Glutamatergic neuron (in vitro differentiated cells): ENCODE measurements at regions not wholly inside any gene's neighbourhood (a gene's known extent, or its start where the extent isn't known, plus 50 kb on each side); places are given as distances from the start of the nearest gene placed in this dataset.

ENCODE experiments used
- DNase-seq: peaks from one replicate; pipeline ENCODE4 v3.0.0; 2022
- H3K27ac Mint-ChIP-seq: one replicate; pipeline ENCODE4 v1.8.0; 2020; ENCODE audit warnings: mild to moderate bottlenecking, mixed read lengths, inconsistent platforms; ENCODE audit not compliant: unreplicated experiment
- H3K27me3 Mint-ChIP-seq: one replicate; pipeline ENCODE4 v1.8.0; 2020; ENCODE audit warnings: mild to moderate bottlenecking, moderate library complexity, mixed read lengths, inconsistent platforms; ENCODE audit not compliant: unreplicated experiment
- H3K36me3 Mint-ChIP-seq: one replicate; pipeline ENCODE4 v1.8.0; 2020; ENCODE audit warnings: mild to moderate bottlenecking, mixed read lengths, inconsistent platforms; ENCODE audit not compliant: unreplicated experiment
- H3K4me1 Mint-ChIP-seq: one replicate; pipeline ENCODE4 v1.8.0; 2020; ENCODE audit warnings: mild to moderate bottlenecking, low read depth, mixed read lengths, inconsistent platforms; ENCODE audit not compliant: unreplicated experiment
- H3K4me3 Mint-ChIP-seq: one replicate; pipeline ENCODE4 v1.8.0; 2020; ENCODE audit warnings: mild to moderate bottlenecking, mixed read lengths, inconsistent platforms; ENCODE audit not compliant: unreplicated experiment
- H3K9me3 Mint-ChIP-seq: one replicate; pipeline ENCODE4 v1.8.0; 2020; ENCODE audit warnings: mild to moderate bottlenecking, moderate library complexity, mixed read lengths, inconsistent platforms; ENCODE audit not compliant: unreplicated experiment
- TF ChIP-seq, protein P1 (sequence below): fragments of 200-600 bp; sonication (generic); IDR thresholded peaks from one replicate; pipeline ENCODE4 v1.5.0; 2021; ENCODE audit not compliant: partially characterized antibody, unreplicated experiment

DNA sequence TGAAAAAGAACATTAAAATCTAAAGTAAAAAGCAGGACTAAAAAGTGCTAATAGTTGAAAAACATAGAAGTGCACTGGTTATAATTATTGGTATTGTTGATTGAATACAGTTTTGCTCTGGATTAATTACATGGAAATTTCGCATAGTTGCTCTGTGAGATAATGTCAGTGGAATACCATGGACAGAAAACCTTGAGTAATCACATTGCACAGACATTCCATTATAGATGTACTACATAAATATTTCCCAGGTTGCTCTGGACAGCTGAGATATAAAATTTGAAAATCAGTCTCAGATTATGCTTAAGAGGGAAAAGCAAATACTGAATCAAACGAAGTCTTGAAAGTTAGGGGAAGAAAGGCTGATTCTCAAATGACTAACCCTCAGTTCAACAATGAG is 439.3 kb upstream of the FLRT2 start:
- Mint-ChIP-seq H3K36me3 (no peaks in the 10 kb centered on the region), H3K27ac (no peak overlapping the region), H3K9me3 (no peaks in the 10 kb centered on the region), H3K4me3 (no peak overlapping the region), H3K27me3 (no peaks in the 10 kb centered on the region), H3K4me1 (no peaks in the 10 kb centered on the region)
- TF ChIP-seq, protein P1, sequence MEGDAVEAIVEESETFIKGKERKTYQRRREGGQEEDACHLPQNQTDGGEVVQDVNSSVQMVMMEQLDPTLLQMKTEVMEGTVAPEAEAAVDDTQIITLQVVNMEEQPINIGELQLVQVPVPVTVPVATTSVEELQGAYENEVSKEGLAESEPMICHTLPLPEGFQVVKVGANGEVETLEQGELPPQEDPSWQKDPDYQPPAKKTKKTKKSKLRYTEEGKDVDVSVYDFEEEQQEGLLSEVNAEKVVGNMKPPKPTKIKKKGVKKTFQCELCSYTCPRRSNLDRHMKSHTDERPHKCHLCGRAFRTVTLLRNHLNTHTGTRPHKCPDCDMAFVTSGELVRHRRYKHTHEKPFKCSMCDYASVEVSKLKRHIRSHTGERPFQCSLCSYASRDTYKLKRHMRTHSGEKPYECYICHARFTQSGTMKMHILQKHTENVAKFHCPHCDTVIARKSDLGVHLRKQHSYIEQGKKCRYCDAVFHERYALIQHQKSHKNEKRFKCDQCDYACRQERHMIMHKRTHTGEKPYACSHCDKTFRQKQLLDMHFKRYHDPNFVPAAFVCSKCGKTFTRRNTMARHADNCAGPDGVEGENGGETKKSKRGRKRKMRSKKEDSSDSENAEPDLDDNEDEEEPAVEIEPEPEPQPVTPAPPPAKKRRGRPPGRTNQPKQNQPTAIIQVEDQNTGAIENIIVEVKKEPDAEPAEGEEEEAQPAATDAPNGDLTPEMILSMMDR, result no peak
- no peak for DNase-seq

DNA sequence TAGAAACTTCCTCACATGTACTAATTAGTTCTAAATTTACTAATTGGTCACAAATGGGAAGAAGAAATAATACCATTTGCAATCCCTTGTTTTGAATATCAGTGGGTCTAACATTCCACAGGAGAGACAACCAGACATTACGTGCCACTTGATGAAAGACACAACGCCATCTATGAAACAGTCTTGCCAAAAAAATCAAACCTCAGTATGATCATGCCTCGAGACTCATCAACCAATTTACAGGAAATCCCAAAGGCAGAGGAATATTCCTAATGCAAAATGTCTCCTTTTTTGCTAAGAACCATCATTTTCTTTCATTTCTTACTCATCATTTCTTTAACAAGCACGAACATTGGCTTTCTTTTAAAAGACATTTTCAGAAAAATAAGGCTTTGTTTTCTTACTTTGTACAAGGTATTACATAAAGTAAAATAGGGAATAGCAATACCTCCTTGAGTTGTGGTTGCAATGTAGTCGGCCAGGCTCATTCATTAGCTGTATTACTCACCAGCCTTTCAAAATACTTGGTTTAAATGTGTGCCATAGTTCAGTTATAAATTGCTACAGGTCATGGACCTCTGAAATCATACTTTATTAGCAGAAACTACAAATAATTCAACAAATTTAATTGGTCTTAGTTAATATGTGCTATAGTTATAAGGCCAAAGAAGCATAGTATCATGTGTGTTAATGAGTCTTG is 436.2 kb upstream of the FLRT2 start:
- Mint-ChIP-seq H3K36me3 (no peaks in the 10 kb centered on the region), H3K4me1 (no peaks in the 10 kb centered on the region), H3K9me3 (no peaks in the 10 kb centered on the region), H3K27me3 (no peaks in the 10 kb centered on the region), H3K27ac (no peak overlapping the region), H3K4me3 (no peak overlapping the region)
- TF ChIP-seq, protein P1, result no peak
- no peak for DNase-seq

DNA sequence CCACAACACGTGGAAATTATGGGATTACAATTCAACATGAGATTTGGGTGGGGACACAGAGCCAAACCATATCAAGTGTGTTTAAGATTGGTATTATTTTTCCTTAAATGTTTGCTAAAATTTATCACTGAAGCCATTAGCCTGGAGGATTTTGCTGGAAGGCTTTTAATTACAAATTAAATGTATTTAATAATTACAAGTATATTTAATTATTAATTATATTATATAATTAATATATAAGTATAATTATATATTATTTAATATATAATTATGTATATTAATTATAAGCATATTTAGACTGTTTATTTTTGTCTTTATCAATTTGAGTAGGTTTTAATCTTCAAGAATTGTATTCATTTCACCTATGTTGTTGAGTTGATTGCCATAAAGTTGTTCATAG is 427.4 kb upstream of the FLRT2 start:
- TF ChIP-seq, protein P1, result no peak
- no peak overlapping the region for H3K4me3 Mint-ChIP-seq
- no peak overlapping the region for H3K27ac Mint-ChIP-seq
- H3K4me1 Mint-ChIP-seq, result no peaks in the 10 kb centered on the region
- H3K9me3 Mint-ChIP-seq, result peaks cover 2% of the 10 kb centered on the region
- peaks cover under 1% of the 10 kb centered on the region for H3K27me3 Mint-ChIP-seq
- H3K36me3 Mint-ChIP-seq, result no peaks in the 10 kb centered on the region
- DNase-seq, result no peak

DNA sequence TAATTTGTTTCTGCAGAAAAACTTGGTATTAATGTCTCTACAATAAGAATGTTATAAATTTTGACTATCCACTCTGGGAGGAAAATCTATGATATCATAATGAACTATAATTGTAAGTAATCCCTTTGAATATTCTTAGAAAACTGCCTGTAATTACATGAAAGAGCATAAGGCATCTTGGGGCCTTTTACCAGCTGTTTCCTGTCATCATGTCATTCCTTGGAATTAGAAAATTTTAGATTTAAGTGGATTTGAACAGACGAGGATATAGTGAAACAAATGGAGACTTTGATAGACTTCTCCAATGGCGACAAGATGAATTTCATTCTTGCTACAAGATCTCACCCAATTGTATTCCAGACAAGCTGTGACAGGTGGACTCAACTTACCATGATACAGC is 423.4 kb upstream of the FLRT2 start:
- no peak overlapping the region for H3K4me3 Mint-ChIP-seq
- peaks cover 2% of the 10 kb centered on the region for H3K9me3 Mint-ChIP-seq
- DNase-seq, result no peak
- H3K27me3 Mint-ChIP-seq, result peaks cover 1% of the 10 kb centered on the region
- no peaks in the 10 kb centered on the region for H3K4me1 Mint-ChIP-seq
- H3K27ac Mint-ChIP-seq, result no peak overlapping the region
- H3K36me3 Mint-ChIP-seq, result peaks cover 3% of the 10 kb centered on the region
- TF ChIP-seq, protein P1, result no peak

DNA sequence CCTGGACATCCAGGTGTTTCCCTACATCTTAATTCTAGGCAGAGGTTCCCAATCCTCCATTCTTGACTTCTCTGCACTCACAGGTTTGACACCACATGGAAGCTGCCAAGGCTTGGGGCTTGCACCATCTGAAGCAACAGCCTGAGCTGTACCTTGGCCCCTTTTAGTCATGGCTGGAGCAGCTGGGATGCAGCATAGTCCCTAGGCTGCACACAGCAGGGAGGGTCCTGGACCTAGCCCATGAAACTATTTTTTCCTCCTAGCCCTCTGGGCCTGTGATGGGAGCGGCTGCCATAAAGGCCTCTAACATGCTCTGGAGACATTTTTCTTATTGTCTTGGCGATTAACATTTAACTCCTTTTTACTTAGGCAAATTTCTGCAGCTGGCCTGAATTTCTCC is 417.2 kb upstream of the FLRT2 start:
- Mint-ChIP-seq H3K9me3 (peaks cover 4% of the 10 kb centered on the region), H3K4me1 (no peaks in the 10 kb centered on the region), H3K27ac (no peak overlapping the region), H3K4me3 (no peak overlapping the region), H3K27me3 (no peaks in the 10 kb centered on the region), H3K36me3 (peaks cover 22% of the 10 kb centered on the region)
- DNase-seq, result no peak
- TF ChIP-seq, protein P1, result no peak
